DMS153 (cell line): ENCODE measurements at regions not wholly inside any gene's neighbourhood (a gene's known extent, or its start where the extent isn't known, plus 50 kb on each side); places are given as distances from the start of the nearest gene placed in this dataset.
"Not testable (repeated sequence)": the region's sequence is repeated elsewhere in the genome, so short reads cannot be mapped to it uniquely, and the experiment has no call there.

Source experiments
- DNase-seq: peaks from one replicate; lab custom pipeline; 2025; lab: John Stamatoyannopoulos, UW

- DNase-seq, result no peak
Measured at GRCh38 chr12:45490232-45490881, 239.1 kb upstream of the ARID2 start.

DNA sequence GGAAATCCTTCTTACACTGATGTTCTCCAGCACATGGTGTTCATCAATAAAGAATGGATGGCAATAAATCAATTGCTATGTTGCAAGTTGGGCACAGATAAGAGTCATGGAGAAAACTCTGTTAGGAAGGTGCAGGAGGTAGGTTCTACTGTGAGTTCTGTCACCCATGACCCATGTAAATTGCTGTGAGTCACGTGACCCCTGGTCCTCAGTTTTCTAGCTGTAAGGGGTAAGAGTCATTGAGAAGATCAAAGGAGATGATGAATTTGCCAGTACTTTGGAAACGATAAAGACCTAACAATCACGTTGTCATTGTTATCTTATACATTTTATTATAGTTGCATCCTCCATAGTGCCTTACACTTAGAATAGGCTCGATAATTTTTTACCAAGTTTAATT lies 235.2 kb upstream of the ARID2 start:
- DNase-seq, result no peak

- DNase-seq, result no peak
Measured at GRCh38 chr12:45498645-45499044, 230.9 kb upstream of the ARID2 start.

- DNase-seq, result no peak
Measured at GRCh38 chr12:45502481-45503128, 226.9 kb upstream of the ARID2 start.

DNA sequence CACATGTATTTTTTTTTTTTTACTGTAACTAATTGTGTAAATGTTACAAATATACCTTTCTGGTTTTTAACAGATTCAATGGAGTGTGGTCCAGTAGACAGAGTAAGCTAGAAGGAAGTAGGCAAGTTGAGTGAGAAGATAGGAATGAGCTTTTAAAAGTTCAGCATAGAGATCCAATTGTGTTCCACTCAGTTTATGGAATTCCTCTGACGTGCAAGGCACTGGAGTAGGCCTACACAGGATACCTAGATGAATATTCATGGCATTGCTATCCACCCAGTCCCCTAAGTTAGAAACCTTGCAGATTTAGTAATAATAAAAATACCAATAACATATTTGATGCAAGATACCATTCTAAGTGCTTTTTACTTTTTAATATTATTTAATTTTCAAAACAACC lies 225.6 kb upstream of the ARID2 start:
- DNase-seq, result no peak

GRCh38 chr12:45504316-45505010 lies 225.0 kb upstream of the ARID2 start:
- no peak for DNase-seq

GRCh38 chr12:45509187-45509586 lies 220.3 kb upstream of the ARID2 start:
- no peak for DNase-seq

DNA sequence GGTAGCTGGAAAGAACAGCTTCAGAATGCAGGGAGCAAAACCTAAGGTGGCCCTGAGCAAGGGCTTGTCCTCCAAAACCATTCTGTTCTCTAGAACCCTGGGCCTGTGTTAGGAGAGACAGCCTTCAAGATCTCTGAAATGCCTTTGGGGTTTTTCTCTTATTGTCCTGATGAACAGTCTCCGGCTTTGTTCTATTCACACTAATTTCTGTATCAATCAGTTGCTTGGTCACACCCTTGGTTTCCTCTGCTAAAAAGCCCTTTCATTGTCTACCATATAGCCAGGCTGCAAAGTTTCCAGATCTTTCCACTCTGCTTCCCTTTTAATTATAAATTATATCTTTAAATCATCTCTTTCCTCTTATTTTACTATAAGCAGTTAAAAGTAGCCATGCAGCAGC lies 219.9 kb upstream of the ARID2 start:
- DNase-seq, result no peak

DNA sequence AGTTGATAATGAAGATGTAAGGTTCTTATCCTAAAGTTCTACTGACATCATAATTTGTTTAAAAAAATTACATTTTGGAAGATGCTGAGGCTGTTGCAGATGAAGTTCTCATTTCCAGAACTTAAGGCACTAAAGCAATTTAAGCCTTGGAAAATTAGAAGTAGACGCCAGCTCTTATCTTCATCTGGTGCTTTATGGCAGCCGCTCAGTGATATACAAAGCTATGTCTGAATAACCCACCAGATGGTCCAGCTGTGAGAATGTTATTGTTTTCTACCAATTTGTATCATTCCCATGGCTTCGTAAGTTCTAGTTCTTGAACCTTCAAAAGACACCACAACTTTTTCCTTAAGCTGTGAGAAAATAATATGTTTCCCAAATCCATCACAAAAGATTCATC lies 212.1 kb upstream of the ARID2 start:
- no peak for DNase-seq

DNA sequence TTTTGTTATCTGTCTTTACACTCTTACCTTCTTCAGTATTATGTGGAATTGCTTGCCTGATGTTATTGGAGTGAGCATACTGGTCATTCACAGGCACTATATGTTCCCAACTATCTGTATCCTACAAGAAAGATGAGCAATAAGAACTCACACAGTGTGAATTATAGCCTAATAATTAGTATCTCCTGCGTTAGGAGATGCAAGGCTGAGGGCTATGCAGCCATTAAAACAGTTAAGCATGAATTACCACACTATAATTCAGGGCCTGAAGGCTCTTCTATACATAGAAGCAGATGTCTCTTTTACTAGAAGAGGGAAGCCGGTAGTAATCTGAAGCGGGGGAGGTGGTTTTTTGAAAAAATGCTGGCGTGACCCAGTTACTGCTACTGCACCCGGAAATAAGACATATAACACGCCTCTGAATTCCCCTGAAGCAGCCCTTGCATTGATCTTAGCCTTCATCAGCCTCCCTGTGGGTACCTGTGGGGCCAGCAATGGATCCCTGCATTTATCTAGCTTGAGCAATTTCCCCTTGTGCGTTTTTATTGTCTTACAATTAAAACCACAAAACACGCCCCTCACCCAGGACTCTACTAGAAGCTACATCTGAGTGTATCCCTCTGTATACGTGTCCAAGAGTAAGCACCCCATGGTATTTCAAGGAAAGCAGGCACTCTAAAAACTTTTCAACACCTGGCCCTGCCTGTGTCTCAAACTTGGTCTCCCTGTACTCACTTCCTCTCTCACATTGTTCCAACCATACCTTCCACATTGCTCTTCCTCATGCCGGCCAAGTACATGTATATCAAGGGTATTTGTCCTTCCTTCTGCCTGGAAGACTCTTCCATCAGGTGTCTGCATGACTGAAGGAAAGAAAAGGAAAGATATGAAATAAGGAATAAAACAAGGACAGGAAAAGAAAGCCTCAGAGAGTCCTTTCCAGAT lies 210.9 kb upstream of the ARID2 start:
- no peak for DNase-seq

- DNase-seq, result no peak
Measured at GRCh38 chr12:45522227-45522626, 207.3 kb upstream of the ARID2 start.

DNA sequence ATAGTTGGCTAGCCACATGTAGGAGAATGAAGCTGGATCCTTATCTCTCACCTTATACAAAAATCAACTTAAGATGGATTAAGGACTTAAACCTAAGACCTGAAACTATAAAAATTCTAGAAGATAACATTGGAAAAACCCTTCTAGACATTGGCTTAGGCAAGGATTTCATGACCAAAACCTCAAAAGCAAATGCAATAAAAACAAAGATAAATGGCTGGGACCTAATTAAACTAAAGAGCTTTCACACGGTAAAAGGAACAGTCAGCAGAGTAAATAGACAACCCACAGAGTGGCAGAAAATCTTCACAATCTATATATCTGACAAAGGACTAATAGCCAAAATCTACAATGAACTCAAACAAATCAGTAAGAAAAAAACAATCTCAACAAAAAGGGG lies 202.7 kb upstream of the ARID2 start:
- DNase-seq, result not testable (repeated sequence)

DNA sequence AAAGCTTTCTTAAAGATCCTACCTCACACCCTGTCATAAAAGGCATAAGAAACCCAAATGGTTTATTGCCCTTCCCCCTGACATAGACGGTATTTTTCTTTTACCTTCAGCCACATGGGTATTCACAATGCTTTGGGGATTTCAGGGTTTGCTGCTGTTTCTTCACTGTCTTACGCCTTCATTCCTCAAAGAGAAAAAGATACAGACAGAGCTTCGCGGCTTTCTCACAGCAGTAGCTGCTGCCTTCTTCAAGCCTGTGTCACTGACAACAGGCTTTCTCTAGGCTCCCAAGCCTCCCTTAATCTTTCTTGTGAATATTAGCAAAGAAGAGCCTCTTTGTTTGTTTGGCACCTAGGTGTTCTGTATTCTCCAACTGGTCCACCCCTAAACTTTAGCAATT lies 197.4 kb upstream of the ARID2 start:
- no peak for DNase-seq

DNA sequence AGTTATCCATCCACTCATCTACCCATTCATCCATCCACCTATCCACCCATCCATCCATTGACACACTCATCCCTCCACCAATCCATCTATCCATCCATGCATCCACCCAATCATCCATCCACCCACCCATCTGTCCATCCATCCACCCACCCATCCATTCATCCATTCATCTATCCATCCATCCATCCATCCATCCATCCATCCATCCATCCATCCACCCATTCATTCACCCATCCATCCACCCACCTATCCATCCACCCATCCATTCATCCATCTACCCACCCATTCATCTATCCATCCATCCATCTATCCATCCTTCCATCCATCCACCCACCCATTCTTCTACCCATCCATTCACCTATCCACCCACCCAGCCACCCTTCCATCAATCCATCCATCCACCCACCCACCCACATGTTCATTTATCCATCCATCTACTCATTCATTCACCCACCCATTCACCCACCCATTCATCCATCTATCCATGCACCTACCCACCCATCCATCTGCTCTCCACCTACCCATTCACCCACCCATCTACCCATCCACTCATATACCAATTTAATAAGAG lies 193.8 kb upstream of the ARID2 start:
- DNase-seq, result no peak

DNA sequence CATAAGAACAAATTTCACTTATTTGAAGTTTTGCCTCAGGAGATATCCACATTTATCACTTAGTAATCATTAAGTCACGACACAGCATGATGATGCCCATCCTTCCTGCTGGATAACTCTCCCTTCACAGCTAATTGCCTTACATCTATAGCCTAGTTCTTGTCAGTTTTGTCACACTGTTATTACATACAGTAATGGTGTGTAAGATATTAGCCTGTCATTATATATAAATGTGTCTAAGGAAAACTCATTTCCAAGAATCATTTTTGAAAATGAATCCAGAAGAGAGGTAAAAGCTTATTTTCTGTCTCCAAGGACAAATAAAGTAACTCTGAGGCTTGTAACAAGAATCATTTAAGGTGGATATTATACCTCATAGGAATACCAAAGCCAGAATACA lies 193.2 kb upstream of the ARID2 start:
- DNase-seq, result no peak

- DNase-seq, result no peak
Measured at GRCh38 chr12:45540661-45541341, 188.7 kb upstream of the ARID2 start.

DNA sequence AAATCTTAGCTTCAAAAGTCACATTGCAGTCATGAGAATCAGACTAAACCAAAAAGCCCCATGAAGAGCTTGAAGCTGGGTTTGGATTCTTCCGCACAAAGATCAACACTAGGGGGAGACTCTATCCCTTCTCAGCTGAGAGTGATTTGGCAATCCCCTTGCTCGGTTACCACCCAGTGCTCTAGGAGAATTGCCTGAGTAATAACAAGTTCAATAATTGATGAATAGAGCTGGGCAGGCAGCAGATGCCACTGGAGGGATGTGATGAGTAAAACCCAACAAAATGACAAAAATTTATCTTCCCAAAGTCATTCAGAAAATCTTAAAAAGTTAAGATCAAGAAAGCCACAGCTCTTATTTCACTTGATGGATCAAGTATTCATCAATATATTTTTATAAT lies 185.6 kb upstream of the ARID2 start:
- DNase-seq, result peak; percentile 51

- no peak for DNase-seq
Measured at GRCh38 chr12:45546545-45546944, 183.0 kb upstream of the ARID2 start.

DNA sequence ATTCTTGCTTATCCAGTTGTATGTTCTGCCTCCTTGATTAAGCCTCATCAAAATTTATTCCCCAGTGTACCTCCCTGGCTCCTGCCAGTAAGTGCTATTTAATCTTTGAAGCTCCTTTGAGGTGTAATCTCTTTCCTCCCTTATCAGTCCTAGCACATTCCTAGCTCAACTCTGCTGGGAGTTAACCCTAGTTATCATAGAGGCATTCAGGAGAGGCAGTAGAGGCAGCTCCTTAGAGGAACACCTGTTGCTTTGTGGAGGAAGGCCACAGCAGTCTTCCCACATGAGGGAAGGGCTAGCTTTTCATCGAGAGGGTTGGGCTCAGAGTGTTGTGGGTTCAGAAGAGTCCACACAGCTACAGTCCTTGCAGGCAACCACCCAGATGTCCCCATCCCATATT lies 182.4 kb upstream of the ARID2 start:
- no peak for DNase-seq

DNA sequence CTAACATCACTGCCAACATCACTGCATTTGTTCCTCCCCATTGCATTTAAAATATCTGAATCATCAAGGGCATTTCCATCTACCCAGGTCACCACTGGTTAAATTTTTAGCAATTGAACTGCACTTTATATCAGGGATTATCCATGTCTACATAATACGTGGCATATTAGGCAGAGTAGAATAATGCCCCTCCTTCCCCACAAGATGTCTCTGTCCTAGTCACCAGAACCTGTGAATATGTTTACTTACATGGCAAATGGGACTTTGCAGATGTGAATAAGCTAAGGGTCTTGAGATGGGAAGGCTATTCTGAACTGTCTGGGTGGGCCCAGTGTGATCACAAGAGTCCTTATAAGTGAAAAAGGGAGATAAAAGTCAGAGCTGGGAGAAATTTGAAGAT lies 181.7 kb upstream of the ARID2 start:
- DNase-seq, result no peak

GRCh38 chr12:45548426-45548825 lies 181.1 kb upstream of the ARID2 start:
- no peak for DNase-seq
